Right atrium auricular region (tissue), 2 donors: ENCODE measurements at regions not wholly inside any gene's neighbourhood (a gene's known extent, or its start where the extent isn't known, plus 50 kb on each side); places are given as distances from the start of the nearest gene placed in this dataset.

Experiments
- DNase-seq: peaks from one replicate; pipeline ENCODE4 v3.0.0-alpha.2; 2019; ENCODE audit warnings: low spot score
- H3K27ac ChIP-seq, 2 donors: fragments of 200-600 bp; sonication (generic); 1 replicate in 1 of 2; 2 replicates in 1 of 2; pipeline ENCODE4 v1.5.1; 2016 to 2019
- H3K27me3 ChIP-seq, 2 donors: fragments of 200-600 bp; sonication (generic); one replicate each; pipeline versions ENCODE4 v1.5.1 to v1.6.0; 2017 to 2019
- H3K36me3 ChIP-seq: fragments of 200-600 bp; sonication (generic); one replicate; pipeline ENCODE4 v1.5.1; 2016
- H3K4me1 ChIP-seq, 2 donors: fragments of 200-600 bp; sonication (generic); one replicate each; pipeline versions ENCODE4 v1.5.1 to v1.6.0; 2017 to 2019
- H3K4me3 ChIP-seq, 2 donors: fragments of 200-600 bp; sonication (generic); 1 replicate in 1 of 2; 2 replicates in 1 of 2; pipeline ENCODE4 v1.5.1; 2017 to 2019; ENCODE audit warnings: mild to moderate bottlenecking in 1 of 2, moderate library complexity in 1 of 2
- H3K9me3 ChIP-seq, 2 donors: fragments of 200-600 bp; sonication (generic); one replicate each; pipeline ENCODE4 v1.5.1; 2019
- TF ChIP-seq, protein P1 (sequence below), 2 donors: fragments of 200-600 bp; sonication (generic); IDR thresholded peaks; one replicate each; pipeline ENCODE4 v1.5.1; 2019; ENCODE audit warnings: antibody characterized with exemption in 2 of 2

DNA sequence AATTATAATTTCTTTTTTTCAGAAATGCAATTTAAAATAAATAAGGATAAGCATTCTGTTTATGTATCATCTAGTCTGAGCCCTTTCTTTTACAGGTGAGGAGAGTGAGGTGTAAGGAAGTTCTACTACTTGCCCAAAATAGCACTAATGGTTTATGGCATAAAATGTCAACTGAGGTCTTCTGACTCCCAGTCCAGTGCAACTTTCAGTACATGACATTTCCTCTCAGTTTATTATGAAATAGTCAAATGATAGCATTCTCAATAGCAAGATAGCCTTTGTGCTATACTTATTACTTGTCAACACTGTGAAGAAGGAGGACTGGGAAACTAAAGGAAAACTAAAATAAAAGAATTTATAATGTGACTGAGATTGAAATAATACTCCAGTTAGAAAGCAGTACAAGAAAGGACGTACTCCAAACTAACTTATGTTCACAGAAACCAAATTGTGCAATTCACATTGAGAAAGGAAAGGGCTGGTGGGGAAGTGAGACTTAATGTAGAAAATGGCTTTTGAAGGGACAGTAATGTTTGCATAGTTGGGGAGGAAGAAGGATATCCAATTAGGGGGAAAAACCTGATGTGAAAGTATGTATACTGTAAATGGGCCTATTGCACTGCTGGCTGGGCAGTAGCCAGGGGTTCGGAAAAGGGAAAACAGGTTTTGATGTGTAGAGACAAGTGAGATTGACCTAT is 166.7 kb upstream of the ZEB2 start:
- TF ChIP-seq, protein P1, sequence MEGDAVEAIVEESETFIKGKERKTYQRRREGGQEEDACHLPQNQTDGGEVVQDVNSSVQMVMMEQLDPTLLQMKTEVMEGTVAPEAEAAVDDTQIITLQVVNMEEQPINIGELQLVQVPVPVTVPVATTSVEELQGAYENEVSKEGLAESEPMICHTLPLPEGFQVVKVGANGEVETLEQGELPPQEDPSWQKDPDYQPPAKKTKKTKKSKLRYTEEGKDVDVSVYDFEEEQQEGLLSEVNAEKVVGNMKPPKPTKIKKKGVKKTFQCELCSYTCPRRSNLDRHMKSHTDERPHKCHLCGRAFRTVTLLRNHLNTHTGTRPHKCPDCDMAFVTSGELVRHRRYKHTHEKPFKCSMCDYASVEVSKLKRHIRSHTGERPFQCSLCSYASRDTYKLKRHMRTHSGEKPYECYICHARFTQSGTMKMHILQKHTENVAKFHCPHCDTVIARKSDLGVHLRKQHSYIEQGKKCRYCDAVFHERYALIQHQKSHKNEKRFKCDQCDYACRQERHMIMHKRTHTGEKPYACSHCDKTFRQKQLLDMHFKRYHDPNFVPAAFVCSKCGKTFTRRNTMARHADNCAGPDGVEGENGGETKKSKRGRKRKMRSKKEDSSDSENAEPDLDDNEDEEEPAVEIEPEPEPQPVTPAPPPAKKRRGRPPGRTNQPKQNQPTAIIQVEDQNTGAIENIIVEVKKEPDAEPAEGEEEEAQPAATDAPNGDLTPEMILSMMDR (IDR thresholded peaks at IDR 0.05), result no peak
- Histone ChIP-seq H3K27me3 (no peaks in the 10 kb centered on the region), H3K27ac (no peak overlapping the region), H3K9me3 (no peaks in the 10 kb centered on the region), H3K4me3 (no peak overlapping the region), H3K4me1 (no peaks in the 10 kb centered on the region), H3K36me3 (no peaks in the 10 kb centered on the region)
- DNase-seq, result no peak

DNA sequence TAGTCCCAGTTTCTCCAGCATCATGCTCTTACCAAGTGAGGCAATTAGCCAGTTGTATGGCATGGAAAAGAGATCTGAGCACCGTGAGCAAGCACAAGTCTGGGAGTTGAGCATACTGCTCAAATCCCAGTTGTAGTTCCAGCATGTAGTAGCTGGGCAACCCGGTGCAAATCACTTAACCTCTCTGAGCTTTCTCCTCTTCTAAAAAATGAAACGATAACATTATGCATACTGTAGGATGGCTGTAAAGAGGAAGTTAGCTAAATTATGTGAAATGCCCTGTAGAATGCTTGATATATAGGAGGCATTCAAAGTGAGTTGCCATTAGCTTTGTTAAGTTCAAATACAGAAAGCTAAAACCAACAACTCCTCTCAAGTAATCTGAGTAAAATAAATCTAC is 164.0 kb upstream of the ZEB2 start:
- DNase-seq, result no peak
- Histone ChIP-seq H3K9me3 (no peaks in the 10 kb centered on the region), H3K27me3 (no peaks in the 10 kb centered on the region), H3K36me3 (no peaks in the 10 kb centered on the region), H3K27ac (no peak overlapping the region), H3K4me1 (no peaks in the 10 kb centered on the region), H3K4me3 (no peak overlapping the region)
- TF ChIP-seq, protein P1 (IDR thresholded peaks at IDR 0.05), result no peak

DNA sequence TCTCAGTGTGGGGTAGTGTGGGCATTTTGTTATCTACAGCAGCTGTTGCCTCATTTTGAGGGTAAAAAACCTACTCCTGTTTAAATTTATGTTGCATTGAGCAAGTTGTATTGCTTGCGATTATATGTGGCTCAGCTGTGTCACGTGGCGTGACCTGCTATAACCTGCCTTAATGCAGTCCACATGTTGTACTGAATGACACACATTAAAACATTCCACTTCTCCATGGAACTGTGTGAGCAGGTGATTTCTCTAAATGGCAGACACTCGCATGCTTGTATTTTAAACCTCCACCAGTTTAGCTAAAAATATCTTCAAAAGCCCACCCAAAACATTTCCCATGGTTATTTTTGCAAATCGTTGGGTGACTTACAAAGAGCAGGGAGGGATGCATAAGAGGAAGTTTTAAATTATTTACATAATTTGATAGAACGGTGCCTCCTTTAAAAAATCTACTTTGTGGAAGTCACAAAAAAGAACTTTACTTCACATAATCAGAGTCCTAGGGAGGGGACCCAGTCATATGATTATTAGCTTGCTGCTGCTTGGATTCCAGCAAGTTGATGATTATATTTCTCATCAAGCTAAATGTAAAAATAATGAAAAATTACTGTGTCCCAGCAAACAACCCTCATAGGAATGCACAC is 163.3 kb upstream of the ZEB2 start:
- Histone ChIP-seq H3K4me3 (no peak overlapping the region), H3K4me1 (no peaks in the 10 kb centered on the region), H3K27ac (no peak overlapping the region), H3K36me3 (no peaks in the 10 kb centered on the region), H3K9me3 (no peaks in the 10 kb centered on the region), H3K27me3 (no peaks in the 10 kb centered on the region)
- no peak for DNase-seq
- TF ChIP-seq, protein P1 (IDR thresholded peaks at IDR 0.05), result no peak

DNA sequence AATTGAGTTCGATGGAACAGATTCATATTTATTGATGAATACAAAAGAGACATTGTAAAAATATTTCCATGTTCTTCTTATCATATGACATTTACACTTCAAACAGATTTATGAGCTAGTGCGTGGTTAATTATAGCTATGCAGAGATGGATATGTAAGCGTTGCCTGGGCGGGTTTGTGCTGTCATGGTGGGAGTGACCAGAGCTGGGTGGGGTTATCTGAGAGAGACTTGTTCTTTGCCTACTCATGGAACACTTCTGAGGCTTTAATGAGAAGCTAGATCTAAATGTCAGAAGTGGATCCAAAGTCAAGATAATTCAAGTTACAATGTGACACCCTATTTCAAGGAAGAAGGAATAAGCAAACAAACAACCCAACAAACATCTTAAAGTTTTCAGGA is 162.3 kb upstream of the ZEB2 start:
- DNase-seq, result no peak
- H3K27ac ChIP-seq, result no peak overlapping the region

DNA sequence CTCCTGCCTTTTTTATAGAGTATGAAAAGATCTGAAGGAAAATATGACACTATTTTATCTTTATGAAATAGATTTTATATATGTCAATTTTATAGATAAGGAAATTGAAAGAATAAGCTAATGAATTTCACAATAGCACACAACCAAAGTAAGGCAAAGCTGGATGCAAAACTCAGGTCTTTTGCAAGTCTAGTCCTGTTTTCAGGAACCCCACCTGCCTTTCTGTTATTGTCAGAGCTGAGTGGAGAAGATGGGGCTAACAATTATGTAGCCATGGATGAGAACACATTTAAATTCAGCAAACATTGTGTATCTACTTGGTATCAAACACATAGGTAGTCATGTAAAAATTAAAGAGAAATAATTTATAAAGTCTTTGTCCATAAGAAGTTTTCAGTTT is 161.5 kb upstream of the ZEB2 start:
- Histone ChIP-seq H3K4me3 (no peak overlapping the region), H3K27me3 (no peaks in the 10 kb centered on the region), H3K9me3 (no peaks in the 10 kb centered on the region), H3K36me3 (no peaks in the 10 kb centered on the region), H3K27ac (no peak overlapping the region), H3K4me1 (no peaks in the 10 kb centered on the region)
- DNase-seq, result no peak
- TF ChIP-seq, protein P1 (IDR thresholded peaks at IDR 0.05), result no peak

More for the DNA sequence above, 162.3 kb upstream of the ZEB2 start:
- Histone ChIP-seq H3K9me3 (no peaks in the 10 kb centered on the region), H3K4me3 (no peak overlapping the region), H3K4me1 (no peaks in the 10 kb centered on the region), H3K36me3 (no peaks in the 10 kb centered on the region), H3K27me3 (no peaks in the 10 kb centered on the region)
- TF ChIP-seq, protein P1 (IDR thresholded peaks at IDR 0.05), result no peak
